Tibial artery (tissue), 4 donors: ENCODE measurements at regions not wholly inside any gene's neighbourhood (a gene's known extent, or its start where the extent isn't known, plus 50 kb on each side); places are given as distances from the start of the nearest gene placed in this dataset.

Experiments
- DNase-seq, 2 donors: peaks; one replicate each; pipeline ENCODE4 v3.0.0-alpha.2; 2019
- H3K27ac ChIP-seq, 2 donors: fragments of 200-600 bp; sonication (generic) in 1 of 2; 1 replicate in 1 of 2; 2 replicates in 1 of 2; pipeline ENCODE4 v1.5.1; 2018 to 2019; ENCODE audit warnings: mild to moderate bottlenecking in 1 of 2
- H3K27me3 ChIP-seq, 2 donors: fragments of 200-600 bp; sonication (generic) in 1 of 2; one replicate each; pipeline versions ENCODE4 v1.5.1 to v1.6.0; 2016 to 2019
- H3K36me3 ChIP-seq, 3 donors: fragments of 200-600 bp; sonication (generic) in 2 of 3; one replicate each; pipeline ENCODE4 v1.5.1; 2016 to 2019; ENCODE audit warnings: mild to moderate bottlenecking in 2 of 3
- H3K4me1 ChIP-seq, 4 donors: fragments of 200-600 bp; sonication (generic) in 2 of 4; 1 replicate in 3 of 4; 2 replicates in 1 of 4; pipeline ENCODE4 v1.5.1; 2016 to 2019
- H3K4me3 ChIP-seq, 2 donors: fragments of 200-600 bp; sonication (generic) in 1 of 2; 1 replicate in 1 of 2; 2 replicates in 1 of 2; pipeline ENCODE4 v1.5.1; 2018 to 2019; ENCODE audit warnings: mild to moderate bottlenecking in 2 of 2
- H3K9me3 ChIP-seq, 3 donors: fragments of 200-600 bp; sonication (generic) in 1 of 3; one replicate each; pipeline ENCODE4 v1.5.1; 2016 to 2019
- CTCF ChIP-seq, 2 experiments: fragments of 200-600 bp in 1 of 2; fragments of 450-650 bp in 1 of 2; IDR thresholded peaks; one replicate each; pipeline ENCODE4 v1.5.1; 2017 to 2019; ENCODE audit warnings: antibody characterized with exemption in 2 of 2, mild to moderate bottlenecking in 1 of 2, moderate library complexity in 1 of 2
- intact Hi-C: fragments of 100-400 bp; cut with DNase I; formaldehyde crosslinking; loops from one replicate; pipeline ENCODE4 v1.15.0; 2023; ENCODE audit warnings: low total_unique reads

DNA sequence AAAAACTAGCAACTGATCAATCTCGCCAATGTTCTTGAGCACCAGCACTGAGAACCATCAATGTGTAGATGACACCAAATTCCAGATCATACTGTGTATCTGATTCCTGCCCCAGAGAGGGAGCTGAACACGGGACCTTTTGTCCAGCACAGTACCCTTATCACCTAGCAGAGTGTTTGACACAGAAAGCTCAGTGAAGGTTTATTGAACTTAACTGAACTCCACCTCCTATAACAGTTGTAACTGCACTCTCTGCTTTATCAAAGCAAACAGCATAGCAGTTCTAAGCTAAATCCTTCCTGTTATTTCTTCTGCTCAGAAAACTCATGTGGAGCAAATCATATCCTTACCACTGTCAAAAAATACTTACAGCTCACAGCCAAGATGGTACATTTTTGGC is 183.4 kb upstream of the SLCO3A1 start:
- no peak for TF ChIP-seq CTCF (IDR thresholded peaks at IDR 0.05)
- H3K27ac ChIP-seq, result no peak overlapping the region
- no peak for DNase-seq
- no peaks in the 10 kb centered on the region for H3K4me1 ChIP-seq
- intact Hi-C loops, result no loop called here
- H3K4me3 ChIP-seq, result no peak overlapping the region
- no peaks in the 10 kb centered on the region for H3K27me3 ChIP-seq
- peaks cover 5 to 10% (median 8%) of the 10 kb centered on the region in 3 donors for H3K9me3 ChIP-seq
- H3K36me3 ChIP-seq, result no peaks in the 10 kb centered on the region

DNA sequence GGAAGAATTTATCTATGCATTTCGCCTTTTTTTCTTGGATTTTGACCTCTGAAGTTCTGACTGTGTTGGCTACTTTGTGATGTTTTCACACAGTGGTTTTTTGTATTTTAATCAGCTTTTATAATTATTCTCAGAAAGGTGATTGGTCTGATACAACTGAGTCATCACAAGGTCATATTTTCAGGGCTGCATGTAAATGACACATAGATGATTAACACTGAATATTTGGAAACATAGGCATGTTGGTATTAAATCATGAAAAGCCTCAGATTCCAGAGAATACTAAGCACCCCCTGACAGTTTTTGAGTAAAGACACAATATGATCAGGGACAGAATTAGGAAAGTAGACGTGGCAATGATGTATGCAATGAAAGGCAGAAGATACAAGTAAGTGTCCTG is 175.5 kb upstream of the SLCO3A1 start:
- H3K36me3 ChIP-seq, result no peaks in the 10 kb centered on the region
- H3K27me3 ChIP-seq, result no peaks in the 10 kb centered on the region
- H3K4me1 ChIP-seq, result no peaks in the 10 kb centered on the region
- H3K9me3 ChIP-seq, result peaks cover 5 to 13% (median 8%) of the 10 kb centered on the region in 3 donors
- TF ChIP-seq CTCF (IDR thresholded peaks at IDR 0.05), result no peak
- no peak overlapping the region for H3K4me3 ChIP-seq
- H3K27ac ChIP-seq, result no peak overlapping the region
- intact Hi-C loops, result no loop called here
- no peak for DNase-seq

DNA sequence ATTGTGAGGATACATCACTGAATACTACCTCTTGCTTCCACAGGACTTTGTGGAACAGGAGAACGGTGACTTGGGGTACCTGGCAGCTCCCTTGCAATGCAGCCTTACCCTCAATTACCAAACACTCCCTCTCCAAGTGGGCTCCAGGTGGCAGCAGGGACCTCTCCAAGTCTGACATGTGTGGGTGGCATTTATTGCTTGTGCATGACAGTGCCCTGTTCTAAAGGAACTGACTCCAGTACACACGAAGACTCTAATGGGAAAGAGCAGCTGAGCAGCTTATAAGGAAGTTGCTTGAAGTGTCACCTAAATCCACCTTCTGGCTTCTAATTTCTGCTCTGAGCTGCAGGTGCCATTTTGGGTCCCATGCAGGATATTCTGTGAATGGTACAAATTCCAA is 174.1 kb upstream of the SLCO3A1 start:
- DNase-seq, result no peak
- no peak for TF ChIP-seq CTCF (IDR thresholded peaks at IDR 0.05)
- H3K27ac ChIP-seq, result no peak overlapping the region
- H3K4me3 ChIP-seq, result no peak overlapping the region
- peaks cover 0 to 2% of the 10 kb centered on the region in 2 donors for H3K27me3 ChIP-seq
- H3K36me3 ChIP-seq, result no peaks in the 10 kb centered on the region
- no peaks in the 10 kb centered on the region for H3K4me1 ChIP-seq
- intact Hi-C loops, result no loop called here
- H3K9me3 ChIP-seq, result peaks cover under 1 to 10% (median under 1%) of the 10 kb centered on the region in 3 donors

DNA sequence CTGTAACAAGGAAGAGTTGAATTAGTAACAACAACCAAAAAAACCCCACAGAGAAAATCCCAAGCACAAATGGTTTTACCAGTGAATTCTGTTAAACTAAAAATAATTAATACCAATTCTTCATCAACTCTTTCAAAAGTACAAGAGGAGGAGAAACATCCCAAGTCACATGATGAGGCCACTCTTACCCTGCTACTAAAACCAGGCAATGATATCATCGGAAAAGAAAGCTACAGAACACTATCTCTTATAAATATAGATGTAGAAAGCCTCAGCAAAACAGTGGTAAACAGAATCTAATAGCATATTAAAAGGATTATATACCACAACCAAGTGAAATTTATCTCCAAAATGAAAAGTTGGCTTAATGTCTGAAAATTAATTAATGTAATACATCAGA is 168.1 kb upstream of the SLCO3A1 start:
- no peak for DNase-seq
- no peaks in the 10 kb centered on the region for H3K36me3 ChIP-seq
- TF ChIP-seq CTCF (IDR thresholded peaks at IDR 0.05), result no peak
- H3K9me3 ChIP-seq, result no peaks in the 10 kb centered on the region
- H3K4me3 ChIP-seq, result no peak overlapping the region
- H3K4me1 ChIP-seq, result no peaks in the 10 kb centered on the region
- intact Hi-C loops, result no loop called here
- no peak overlapping the region for H3K27ac ChIP-seq
- H3K27me3 ChIP-seq, result peaks cover 0 to 4% of the 10 kb centered on the region in 2 donors

GRCh38 chr15:91688811-91689210 is 164.7 kb upstream of the SLCO3A1 start:
- Histone ChIP-seq H3K9me3 (no peaks in the 10 kb centered on the region), H3K4me3 (no peak overlapping the region), H3K27me3 (peaks cover 0 to 4% of the 10 kb centered on the region in 2 donors), H3K36me3 (no peaks in the 10 kb centered on the region), H3K27ac (no peak overlapping the region), H3K4me1 (peaks cover 0 to 2% (median under 1%) of the 10 kb centered on the region in 4 donors)
- intact Hi-C loops, result no loop called here
- TF ChIP-seq CTCF (IDR thresholded peaks at IDR 0.05), result no peak
- DNase-seq, result no peak

GRCh38 chr15:91689377-91689776 is 164.1 kb upstream of the SLCO3A1 start:
- H3K36me3 ChIP-seq, result no peaks in the 10 kb centered on the region
- peaks cover 0 to 7% (median 3%) of the 10 kb centered on the region in 4 donors for H3K4me1 ChIP-seq
- no peak overlapping the region for H3K27ac ChIP-seq
- H3K27me3 ChIP-seq, result peaks cover 0 to 3% of the 10 kb centered on the region in 2 donors
- DNase-seq, result no peak
- intact Hi-C loops, result no loop called here
- H3K4me3 ChIP-seq, result no peak overlapping the region
- no peaks in the 10 kb centered on the region for H3K9me3 ChIP-seq
- TF ChIP-seq CTCF (IDR thresholded peaks at IDR 0.05), result no peak
